EH (cell line): ENCODE measurements at regions not wholly inside any gene's neighbourhood (a gene's known extent, or its start where the extent isn't known, plus 50 kb on each side); places are given as distances from the start of the nearest gene placed in this dataset.
"Not testable (repeated sequence)": the region's sequence is repeated elsewhere in the genome, so short reads cannot be mapped to it uniquely, and the experiment has no call there.

Experiments
- DNase-seq: peaks from one replicate; pipeline ENCODE4 v3.0.0-alpha.2; 2015; ENCODE audit warnings: low read depth

- no peak for DNase-seq
These were observed 288.7 kb downstream of the MDFIC start for GRCh38 chr7:115210552-115210951.

- DNase-seq, result no peak
These were observed 287.0 kb downstream of the MDFIC start for GRCh38 chr7:115208710-115209560.

DNA sequence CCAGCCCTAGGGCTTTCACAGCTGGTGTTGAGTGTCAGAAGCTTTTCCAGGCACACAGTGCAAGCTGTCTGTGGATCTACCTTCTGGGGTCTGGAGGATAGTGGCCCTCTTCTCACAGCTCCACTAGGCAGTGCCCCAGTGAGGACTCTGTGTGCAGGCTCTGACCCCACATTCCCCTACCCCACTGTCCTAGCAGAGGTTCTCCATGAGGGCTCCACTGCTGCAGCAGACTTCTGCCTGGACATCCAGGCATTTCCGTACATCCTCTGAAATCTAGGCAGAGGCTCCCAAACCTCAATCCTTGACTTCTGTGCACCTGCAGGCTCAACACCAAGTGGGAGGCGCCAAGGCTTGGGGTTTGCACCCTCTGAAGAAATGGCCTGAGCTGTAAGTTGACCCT lies 284.5 kb downstream of the MDFIC start:
- DNase-seq, result not testable (repeated sequence)

- no peak for DNase-seq
These were observed 276.2 kb downstream of the MDFIC start for GRCh38 chr7:115198143-115198542.

- no peak for DNase-seq
These were observed 273.3 kb downstream of the MDFIC start for GRCh38 chr7:115195208-115195607.

DNA sequence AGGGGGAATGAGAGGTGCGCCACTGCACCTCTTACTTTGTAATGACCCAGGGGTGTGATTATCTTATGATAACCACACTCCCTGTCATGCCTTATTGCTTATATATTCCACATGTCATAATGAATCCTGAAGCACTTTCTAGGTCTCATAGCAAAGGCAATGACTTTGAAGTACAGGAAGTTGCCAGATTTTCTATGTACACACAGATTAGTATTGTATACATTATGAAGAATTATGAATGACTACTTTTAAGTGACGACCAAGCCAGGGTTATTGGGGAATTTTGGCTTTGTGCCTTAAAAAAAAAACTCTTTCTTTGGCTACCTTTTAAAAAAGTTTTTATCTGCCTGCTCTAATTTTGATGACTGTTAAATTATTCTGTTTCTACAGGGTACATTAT lies 269.6 kb downstream of the MDFIC start:
- no peak for DNase-seq

DNA sequence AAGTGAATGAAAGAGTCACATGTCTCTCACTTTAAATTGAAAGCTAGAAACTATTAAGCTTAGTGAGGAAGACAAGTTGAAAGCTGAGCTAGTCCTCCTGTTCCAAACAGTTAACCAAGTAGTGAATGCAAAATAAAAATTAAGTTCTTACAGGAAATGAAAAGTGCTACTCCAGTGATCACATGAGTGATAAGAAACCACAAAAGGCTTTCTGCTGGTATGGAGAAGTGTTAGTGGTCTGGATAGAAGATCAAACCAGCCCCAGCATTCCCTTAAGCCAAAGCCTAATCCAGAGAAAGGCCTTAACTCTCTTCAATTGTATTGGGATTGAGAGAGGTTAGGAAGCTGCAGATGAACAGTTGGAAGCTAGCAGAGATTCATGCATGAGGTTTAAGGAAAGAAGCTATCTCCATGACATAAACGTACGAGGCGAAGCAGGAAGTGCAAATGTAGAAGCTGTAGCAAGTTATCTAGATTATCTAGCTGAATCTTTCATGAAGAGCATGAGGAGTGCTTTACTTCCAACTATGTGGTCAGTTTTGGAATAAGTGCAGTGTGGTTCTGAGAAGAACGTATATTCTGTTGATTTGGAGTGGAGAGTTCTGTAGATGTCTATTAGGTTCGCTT lies 261.6 kb downstream of the MDFIC start:
- DNase-seq, result peak; percentile 13

GRCh38 chr7:115178835-115179234 lies 256.9 kb downstream of the MDFIC start:
- no peak for DNase-seq

DNA sequence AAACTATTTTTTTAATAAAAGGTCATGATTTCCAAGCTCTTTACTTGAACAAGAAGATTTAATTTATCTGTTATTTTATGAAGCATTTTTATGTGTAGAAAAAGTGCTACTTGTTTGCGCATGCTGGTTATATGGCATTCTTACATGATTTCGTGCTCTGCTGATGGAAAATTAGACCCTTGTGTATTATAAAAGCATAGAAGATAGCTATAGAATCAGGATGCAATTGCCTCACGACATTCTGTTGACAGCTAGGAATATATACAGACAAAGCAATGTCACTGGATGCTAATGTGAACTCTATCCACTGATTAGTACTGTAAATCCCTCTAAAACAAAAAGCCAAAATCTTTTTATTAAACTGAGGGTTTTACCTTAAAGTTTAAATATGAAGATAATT lies 255.9 kb downstream of the MDFIC start:
- DNase-seq, result no peak

- DNase-seq, result no peak
These were observed 255.2 kb downstream of the MDFIC start for GRCh38 chr7:115177103-115177502.

DNA sequence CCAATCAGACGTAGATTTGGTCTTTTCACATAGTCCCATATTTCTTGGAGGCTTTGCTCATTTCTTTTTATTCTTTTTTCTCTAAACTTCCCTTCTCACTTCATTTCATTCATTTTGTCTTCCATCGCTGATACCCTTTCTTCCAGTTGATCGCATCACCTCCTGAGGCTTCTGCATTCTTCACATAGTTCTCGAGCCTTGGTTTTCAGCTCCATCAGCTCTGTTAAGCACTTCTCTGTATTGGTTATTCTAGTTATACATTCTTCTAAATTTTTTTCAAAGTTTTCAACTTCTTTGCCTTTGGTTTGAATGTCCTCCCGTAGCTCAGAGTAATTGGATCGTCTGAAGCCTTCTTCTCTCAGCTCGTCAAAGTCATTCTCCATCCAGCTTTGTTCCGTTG lies 250.5 kb downstream of the MDFIC start:
- not testable (repeated sequence) for DNase-seq

- no peak for DNase-seq
These were observed 232.0 kb downstream of the MDFIC start for GRCh38 chr7:115153769-115154477.

GRCh38 chr7:115153176-115153575 lies 231.3 kb downstream of the MDFIC start:
- no peak for DNase-seq

DNA sequence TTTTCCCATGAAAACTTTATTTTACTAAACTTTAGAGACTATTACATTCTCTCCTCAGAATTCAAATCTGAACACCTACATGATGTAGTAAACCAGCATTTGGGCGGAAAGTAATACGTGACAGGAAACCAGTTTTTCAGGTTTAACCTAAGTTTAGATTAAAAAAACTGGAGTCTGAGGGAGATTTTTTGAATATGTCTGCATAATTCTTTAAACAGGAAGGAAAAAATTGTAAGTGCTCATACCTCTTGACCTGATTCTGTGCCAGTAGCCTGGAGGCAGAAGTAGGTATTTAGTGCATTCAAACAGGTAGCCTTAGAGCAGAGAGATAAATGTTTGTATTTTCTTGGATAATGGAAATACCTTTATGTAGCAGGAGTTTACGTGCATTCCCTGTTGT lies 224.3 kb downstream of the MDFIC start:
- no peak for DNase-seq

DNA sequence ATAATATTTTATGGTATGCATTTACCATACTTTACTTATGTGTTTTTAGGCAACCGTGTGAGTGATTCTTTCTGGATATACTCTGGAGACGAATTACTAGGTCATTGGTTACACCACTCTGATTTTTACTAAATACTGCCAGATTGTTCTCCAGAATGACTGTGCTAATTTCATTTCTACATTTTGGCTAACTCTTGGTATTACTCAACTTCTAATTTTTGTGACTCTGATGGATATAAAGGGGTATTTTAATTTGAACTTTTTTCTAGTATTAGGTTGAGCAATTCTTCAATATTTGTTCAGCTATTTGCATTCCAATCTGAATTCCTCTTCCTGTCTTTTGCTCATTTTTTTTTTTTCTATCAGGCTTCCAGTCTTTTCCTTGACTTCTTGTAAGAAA lies 223.6 kb downstream of the MDFIC start:
- DNase-seq, result peak; percentile 26

DNA sequence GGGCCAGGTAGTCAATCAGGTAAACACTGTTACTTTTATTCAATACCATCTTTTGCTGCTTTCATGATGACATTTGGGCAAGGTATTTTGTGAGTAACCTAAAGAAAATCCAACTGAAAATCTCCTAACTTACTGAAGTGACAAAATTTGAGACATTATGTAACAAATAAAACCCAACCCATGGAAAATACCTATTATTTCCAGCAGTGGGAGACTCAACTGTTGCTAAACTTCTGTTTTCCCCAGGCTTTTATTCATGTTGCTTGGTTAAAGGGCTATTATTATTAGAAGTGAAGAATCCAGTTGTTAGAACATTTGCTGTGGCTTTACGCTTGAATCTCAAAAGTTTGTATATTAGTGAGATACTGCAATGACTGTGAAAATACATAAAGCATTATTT lies 215.9 kb downstream of the MDFIC start:
- no peak for DNase-seq

DNA sequence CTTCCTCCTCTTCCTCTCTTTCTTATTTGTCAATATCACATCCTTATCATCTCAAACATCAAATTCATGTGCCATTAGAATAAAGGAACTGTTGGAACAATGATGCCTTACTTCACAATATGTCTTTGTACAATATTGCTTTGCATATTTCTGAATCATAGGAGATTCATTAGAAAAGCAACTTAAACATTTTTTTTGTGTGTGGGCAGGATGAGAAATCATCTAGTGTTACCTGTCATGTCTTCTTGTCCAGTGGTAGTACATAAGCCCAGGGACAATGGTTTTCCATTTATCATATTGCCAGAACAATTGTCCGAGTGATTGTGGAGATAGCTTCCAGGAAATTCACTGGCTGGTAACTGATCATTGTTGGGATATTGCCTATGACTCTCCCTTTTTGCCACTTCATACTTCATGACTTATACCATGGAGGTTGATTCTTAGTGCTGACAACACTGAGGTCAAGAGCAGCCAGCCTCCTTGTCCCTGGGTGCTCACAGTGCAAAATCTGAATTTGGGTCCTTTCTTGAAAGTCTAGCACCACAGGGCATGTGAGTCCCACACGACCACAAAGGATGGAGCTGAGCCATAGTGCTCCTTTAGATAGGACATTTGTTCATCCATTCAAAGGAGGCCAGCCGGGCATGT lies 215.0 kb downstream of the MDFIC start:
- DNase-seq, result no peak

- DNase-seq, result no peak
These were observed 214.0 kb downstream of the MDFIC start for GRCh38 chr7:115135769-115136410.

- DNase-seq, result no peak
These were observed 213.3 kb downstream of the MDFIC start for GRCh38 chr7:115135146-115135545.

DNA sequence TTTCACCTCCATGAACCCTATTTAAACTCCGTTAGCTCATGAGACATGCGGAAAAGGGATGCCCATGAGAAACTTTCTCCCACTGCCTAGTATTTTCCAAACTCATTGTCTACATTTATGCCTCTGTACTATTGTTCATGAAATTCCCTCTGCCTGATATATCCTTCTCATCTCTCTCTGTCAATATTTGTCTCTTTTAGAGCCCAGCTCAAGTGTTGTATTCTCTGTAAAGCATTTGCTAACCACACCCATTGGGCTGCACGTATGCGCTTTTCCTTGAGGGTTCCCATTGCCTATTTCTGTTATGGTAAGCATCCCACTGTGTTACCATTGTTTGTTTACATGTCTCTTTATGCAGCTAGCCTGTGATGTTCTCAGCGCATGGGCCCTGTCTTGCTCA lies 211.4 kb downstream of the MDFIC start:
- no peak for DNase-seq

DNA sequence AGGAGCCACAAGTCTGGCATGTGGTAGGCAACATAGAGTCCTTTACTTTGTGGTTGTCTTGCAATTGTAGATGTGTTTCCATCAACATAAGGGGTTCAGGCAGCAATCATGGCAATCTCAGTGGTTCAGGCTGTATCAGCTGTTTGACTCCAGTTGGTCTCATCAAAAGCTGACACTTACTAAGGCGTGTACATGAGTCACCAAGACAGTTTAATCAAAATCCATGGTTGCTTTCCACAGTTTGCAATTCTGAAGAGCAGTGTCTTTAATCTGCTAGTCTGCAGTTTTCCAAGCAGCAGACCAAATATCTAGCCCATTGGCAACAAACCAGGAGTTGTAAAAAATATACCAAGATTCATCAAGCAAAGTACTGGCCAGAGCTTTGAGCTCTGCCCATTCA lies 210.2 kb downstream of the MDFIC start:
- no peak for DNase-seq

GRCh38 chr7:115128154-115128553 lies 206.3 kb downstream of the MDFIC start:
- DNase-seq, result no peak
